OCI-M1 (cell line): ENCODE measurements at regions not wholly inside any gene's neighbourhood (a gene's known extent, or its start where the extent isn't known, plus 50 kb on each side); places are given as distances from the start of the nearest gene placed in this dataset.
"Not testable (repeated sequence)": the region's sequence is repeated elsewhere in the genome, so short reads cannot be mapped to it uniquely, and the experiment has no call there.

Experiments used
- DNase-seq: peaks from one replicate; lab custom pipeline; 2025; lab: John Stamatoyannopoulos, UW

- no peak for DNase-seq
Observed at GRCh38 chr3:29141197-29141917, 139.5 kb upstream of the RBMS3 start.

GRCh38 chr3:29141918-29142275 lies 139.0 kb upstream of the RBMS3 start:
- DNase-seq: no peak

GRCh38 chr3:29143151-29143550 lies 137.7 kb upstream of the RBMS3 start:
- DNase-seq: no peak

- no peak for DNase-seq
Observed at GRCh38 chr3:29144361-29144760, 136.5 kb upstream of the RBMS3 start.

- no peak for DNase-seq
Observed at GRCh38 chr3:29144807-29145206, 136.1 kb upstream of the RBMS3 start.

GRCh38 chr3:29145360-29145759 lies 135.5 kb upstream of the RBMS3 start:
- DNase-seq: no peak

- no peak for DNase-seq
Observed at GRCh38 chr3:29152379-29152778, 128.5 kb upstream of the RBMS3 start.

GRCh38 chr3:29153811-29154210 lies 127.1 kb upstream of the RBMS3 start:
- no peak for DNase-seq

GRCh38 chr3:29156086-29156715 lies 124.7 kb upstream of the RBMS3 start:
- no peak for DNase-seq

GRCh38 chr3:29164825-29165224 lies 116.0 kb upstream of the RBMS3 start:
- DNase-seq: no peak

GRCh38 chr3:29167180-29167579 lies 113.7 kb upstream of the RBMS3 start:
- no peak for DNase-seq

GRCh38 chr3:29168081-29168480 lies 112.8 kb upstream of the RBMS3 start:
- DNase-seq: no peak

- no peak for DNase-seq
Observed at GRCh38 chr3:29168696-29169095, 112.2 kb upstream of the RBMS3 start.

GRCh38 chr3:29169451-29169850 lies 111.4 kb upstream of the RBMS3 start:
- DNase-seq: no peak

- no peak for DNase-seq
Observed at GRCh38 chr3:29171043-29171990, 109.6 kb upstream of the RBMS3 start.

GRCh38 chr3:29176501-29176900 lies 104.4 kb upstream of the RBMS3 start:
- no peak for DNase-seq

GRCh38 chr3:29178809-29179793 lies 101.8 kb upstream of the RBMS3 start:
- DNase-seq: no peak

- DNase-seq: no peak
Observed at GRCh38 chr3:29181149-29181780, 99.6 kb upstream of the RBMS3 start.

- no peak for DNase-seq
Observed at GRCh38 chr3:29181872-29182271, 99.0 kb upstream of the RBMS3 start.

GRCh38 chr3:29182828-29183227 lies 98.0 kb upstream of the RBMS3 start:
- not testable (repeated sequence) for DNase-seq
